Liver (tissue), 8 donors: ENCODE measurements at regions not wholly inside any gene's neighbourhood (a gene's known extent, or its start where the extent isn't known, plus 50 kb on each side); places are given as distances from the start of the nearest gene placed in this dataset.

Source experiments
- DNase-seq: peaks from one replicate; pipeline ENCODE4 v3.0.0-alpha.2; 2017; ENCODE audit warnings: low spot score
- H3K27ac ChIP-seq, 2 donors: one replicate each; pipeline ENCODE4 v1.7.0; 2013; ENCODE audit warnings: inconsistent platforms in 2 of 2, low read length in 2 of 2, control low read depth in 1 of 2, low read depth in 1 of 2, mild to moderate bottlenecking in 1 of 2
- H3K27me3 ChIP-seq, 4 donors: one replicate each; pipeline versions ENCODE4 v1.6.1 to v1.7.0; 2013; ENCODE audit warnings: low read length in 3 of 4, inconsistent platforms in 1 of 4, mild to moderate bottlenecking in 1 of 4, moderate library complexity in 1 of 4; ENCODE audit not compliant: control insufficient read depth in 4 of 4, insufficient read depth in 4 of 4
- H3K36me3 ChIP-seq, 4 donors: one replicate each; pipeline versions ENCODE4 v1.6.1 to v1.7.0; 2013; ENCODE audit warnings: low read length in 3 of 4, mild to moderate bottlenecking in 3 of 4, low read depth in 1 of 4, moderate library complexity in 1 of 4; ENCODE audit not compliant: control insufficient read depth in 4 of 4, insufficient read depth in 3 of 4
- H3K4me1 ChIP-seq, 4 donors: one replicate each; pipeline versions ENCODE4 v1.6.1 to v1.7.0; 2013; ENCODE audit warnings: low read length in 3 of 4, mild to moderate bottlenecking in 3 of 4, moderate library complexity in 1 of 4; ENCODE audit not compliant: control insufficient read depth in 4 of 4, insufficient read depth in 4 of 4
- H3K4me3 ChIP-seq, 3 donors: one replicate each; pipeline versions ENCODE4 v1.6.1 to v1.7.0; 2013; ENCODE audit warnings: low read length in 3 of 3, control low read depth in 1 of 3, low read depth in 1 of 3, mild to moderate bottlenecking in 1 of 3
- H3K9ac ChIP-seq, 2 donors: one replicate each; pipeline ENCODE4 v1.7.0; 2013; ENCODE audit warnings: low read length in 2 of 2, mild to moderate bottlenecking in 2 of 2, moderate library complexity in 2 of 2, control low read depth in 1 of 2, low read depth in 1 of 2
- H3K9me3 ChIP-seq, 4 donors: one replicate each; pipeline versions ENCODE4 v1.6.1 to v1.7.0; 2013; ENCODE audit warnings: low read length in 3 of 4; ENCODE audit not compliant: control insufficient read depth in 4 of 4
- FOXA1 ChIP-seq: IDR thresholded peaks from 2 replicates; pipeline ENCODE4 v1.6.1; 2016; ENCODE audit warnings: antibody characterized with exemption
- FOXA2 ChIP-seq: IDR thresholded peaks from 2 replicates; pipeline ENCODE4 v1.6.1; 2016; ENCODE audit warnings: antibody characterized with exemption
- GABPA ChIP-seq, 2 donors: IDR thresholded peaks in 1 of 2; conservative IDR thresholded peaks in 1 of 2; 2 replicates each; pipeline ENCODE4 v1.6.1; 2016; ENCODE audit warnings: antibody characterized with exemption in 2 of 2, mild to moderate bottlenecking in 1 of 2, moderate library complexity in 1 of 2
- HNF4G ChIP-seq: IDR thresholded peaks from 2 replicates; pipeline ENCODE4 v1.6.1; 2016; ENCODE audit warnings: antibody characterized with exemption
- NR2F2 ChIP-seq: IDR thresholded peaks from 2 replicates; pipeline ENCODE4 v1.6.1; 2016; ENCODE audit warnings: antibody characterized with exemption
- RAD21 ChIP-seq, 2 donors: IDR thresholded peaks; 2 replicates each; pipeline ENCODE4 v1.6.1; 2016; ENCODE audit warnings: antibody characterized with exemption in 2 of 2, mild to moderate bottlenecking in 2 of 2
- RXRA ChIP-seq, 2 donors: IDR thresholded peaks; 2 replicates each; pipeline ENCODE4 v1.6.1; 2017 to 2018; ENCODE audit warnings: antibody characterized with exemption in 2 of 2, mild to moderate bottlenecking in 1 of 2
- TAF1 ChIP-seq: conservative IDR thresholded peaks from 2 replicates; pipeline ENCODE4 v1.6.1; 2016; ENCODE audit warnings: antibody characterized with exemption, mild to moderate bottlenecking
- WGBS: extraction: QIAGEN DNeasy Blood & Tissue Kit; methylation state at CpG from one replicate; pipeline ENCODE4 v1.1.7; 2013; 5-methylcytosine and 5-hydroxymethylcytosine counted together
- TF ChIP-seq, protein P1 (sequence below): IDR thresholded peaks from 2 replicates; pipeline ENCODE4 v1.6.1; 2016; ENCODE audit warnings: antibody characterized with exemption
- TF ChIP-seq, protein P2 (sequence below): IDR thresholded peaks from 2 replicates; pipeline ENCODE4 v1.6.1; 2016; ENCODE audit warnings: antibody characterized with exemption
- TF ChIP-seq, protein P3 (sequence below): fragments of 150-350 bp; IDR thresholded peaks from 2 replicates; pipeline ENCODE4 v1.5.1; 2017; ENCODE audit warnings: improper control_type of control experiment, low read depth, low read length; ENCODE audit not compliant: missing input control
- TF ChIP-seq, protein P4 (sequence below): IDR thresholded peaks from 2 replicates; pipeline ENCODE4 v1.6.1; 2016; ENCODE audit warnings: antibody characterized with exemption, mild to moderate bottlenecking
- donor health status: healthy.
- donor health status: healthy.
- donor health status: healthy.
- donor health status: healthy.
- donor health status: healthy.

DNA sequence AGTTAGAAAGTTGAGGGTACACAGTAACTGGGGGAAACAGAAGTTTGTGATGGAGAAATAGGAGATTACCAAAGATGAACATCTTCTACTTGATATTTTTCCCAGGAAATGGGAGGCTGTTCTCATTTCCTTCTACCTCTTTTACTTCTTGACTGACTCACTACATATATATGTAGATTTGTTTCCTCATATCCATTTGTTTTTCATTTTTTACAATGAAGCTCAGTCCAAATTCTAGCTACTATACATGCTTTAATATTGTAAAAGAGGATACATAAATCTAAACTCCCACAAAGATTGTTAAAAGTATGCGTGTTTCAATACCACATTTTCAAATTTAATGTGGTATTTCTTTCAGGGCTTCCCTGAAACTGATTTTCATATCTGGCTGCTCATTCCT, 366.6 kb upstream of the NCAM2 start:
- no peak overlapping the region for H3K9ac ChIP-seq
- TF ChIP-seq FOXA1, result no peak
- TF ChIP-seq RXRA (IDR thresholded peaks at IDR 0.05), result no peak
- TF ChIP-seq, protein P1, sequence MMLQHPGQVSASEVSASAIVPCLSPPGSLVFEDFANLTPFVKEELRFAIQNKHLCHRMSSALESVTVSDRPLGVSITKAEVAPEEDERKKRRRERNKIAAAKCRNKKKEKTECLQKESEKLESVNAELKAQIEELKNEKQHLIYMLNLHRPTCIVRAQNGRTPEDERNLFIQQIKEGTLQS, result no peak
- TF ChIP-seq, protein P2, sequence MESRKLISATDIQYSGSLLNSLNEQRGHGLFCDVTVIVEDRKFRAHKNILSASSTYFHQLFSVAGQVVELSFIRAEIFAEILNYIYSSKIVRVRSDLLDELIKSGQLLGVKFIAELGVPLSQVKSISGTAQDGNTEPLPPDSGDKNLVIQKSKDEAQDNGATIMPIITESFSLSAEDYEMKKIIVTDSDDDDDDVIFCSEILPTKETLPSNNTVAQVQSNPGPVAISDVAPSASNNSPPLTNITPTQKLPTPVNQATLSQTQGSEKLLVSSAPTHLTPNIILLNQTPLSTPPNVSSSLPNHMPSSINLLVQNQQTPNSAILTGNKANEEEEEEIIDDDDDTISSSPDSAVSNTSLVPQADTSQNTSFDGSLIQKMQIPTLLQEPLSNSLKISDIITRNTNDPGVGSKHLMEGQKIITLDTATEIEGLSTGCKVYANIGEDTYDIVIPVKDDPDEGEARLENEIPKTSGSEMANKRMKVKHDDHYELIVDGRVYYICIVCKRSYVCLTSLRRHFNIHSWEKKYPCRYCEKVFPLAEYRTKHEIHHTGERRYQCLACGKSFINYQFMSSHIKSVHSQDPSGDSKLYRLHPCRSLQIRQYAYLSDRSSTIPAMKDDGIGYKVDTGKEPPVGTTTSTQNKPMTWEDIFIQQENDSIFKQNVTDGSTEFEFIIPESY, result no peak
- TF ChIP-seq, protein P3, sequence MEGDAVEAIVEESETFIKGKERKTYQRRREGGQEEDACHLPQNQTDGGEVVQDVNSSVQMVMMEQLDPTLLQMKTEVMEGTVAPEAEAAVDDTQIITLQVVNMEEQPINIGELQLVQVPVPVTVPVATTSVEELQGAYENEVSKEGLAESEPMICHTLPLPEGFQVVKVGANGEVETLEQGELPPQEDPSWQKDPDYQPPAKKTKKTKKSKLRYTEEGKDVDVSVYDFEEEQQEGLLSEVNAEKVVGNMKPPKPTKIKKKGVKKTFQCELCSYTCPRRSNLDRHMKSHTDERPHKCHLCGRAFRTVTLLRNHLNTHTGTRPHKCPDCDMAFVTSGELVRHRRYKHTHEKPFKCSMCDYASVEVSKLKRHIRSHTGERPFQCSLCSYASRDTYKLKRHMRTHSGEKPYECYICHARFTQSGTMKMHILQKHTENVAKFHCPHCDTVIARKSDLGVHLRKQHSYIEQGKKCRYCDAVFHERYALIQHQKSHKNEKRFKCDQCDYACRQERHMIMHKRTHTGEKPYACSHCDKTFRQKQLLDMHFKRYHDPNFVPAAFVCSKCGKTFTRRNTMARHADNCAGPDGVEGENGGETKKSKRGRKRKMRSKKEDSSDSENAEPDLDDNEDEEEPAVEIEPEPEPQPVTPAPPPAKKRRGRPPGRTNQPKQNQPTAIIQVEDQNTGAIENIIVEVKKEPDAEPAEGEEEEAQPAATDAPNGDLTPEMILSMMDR, result no peak
- no peaks in the 10 kb centered on the region for H3K27me3 ChIP-seq
- H3K4me1 ChIP-seq, result no peaks in the 10 kb centered on the region
- no peak for DNase-seq
- peaks cover 0 to 2% (median 0%) of the 10 kb centered on the region in 4 donors for H3K9me3 ChIP-seq
- no peak overlapping the region for H3K4me3 ChIP-seq
- H3K27ac ChIP-seq, result no peak overlapping the region
- 91% methylated on average over 1 of the region's 1 CpG for WGBS
- H3K36me3 ChIP-seq, result no peaks in the 10 kb centered on the region

DNA sequence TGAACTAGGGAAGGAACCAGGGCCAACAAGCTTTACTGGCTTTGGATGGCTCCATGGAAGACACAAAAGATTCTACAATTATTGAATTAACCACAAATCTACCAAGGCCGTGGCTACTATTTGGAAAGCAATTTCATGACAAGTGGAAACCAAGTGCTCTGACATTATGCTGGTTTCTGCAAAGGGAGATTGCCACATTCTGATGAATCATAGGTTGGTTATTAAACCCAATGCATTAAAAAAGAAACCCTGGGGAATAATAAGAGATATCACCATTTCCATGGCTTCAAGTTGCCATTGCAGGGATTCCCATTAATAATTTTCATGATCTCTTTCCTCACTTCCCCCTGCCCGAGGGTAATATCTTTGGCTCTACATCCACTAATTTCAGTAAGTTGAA, 359.2 kb upstream of the NCAM2 start:
- H3K9me3 ChIP-seq, result no peaks in the 10 kb centered on the region
- H3K27me3 ChIP-seq, result no peaks in the 10 kb centered on the region
- H3K4me1 ChIP-seq, result no peaks in the 10 kb centered on the region
- no peak overlapping the region for H3K4me3 ChIP-seq
- TF ChIP-seq, protein P1, result no peak
- TF ChIP-seq GABPA (IDR thresholded peaks at IDR 0.05 in 1 of 2, conservative IDR thresholded peaks at IDR 0.05 in 1 of 2), result no peak
- TF ChIP-seq, protein P4, sequence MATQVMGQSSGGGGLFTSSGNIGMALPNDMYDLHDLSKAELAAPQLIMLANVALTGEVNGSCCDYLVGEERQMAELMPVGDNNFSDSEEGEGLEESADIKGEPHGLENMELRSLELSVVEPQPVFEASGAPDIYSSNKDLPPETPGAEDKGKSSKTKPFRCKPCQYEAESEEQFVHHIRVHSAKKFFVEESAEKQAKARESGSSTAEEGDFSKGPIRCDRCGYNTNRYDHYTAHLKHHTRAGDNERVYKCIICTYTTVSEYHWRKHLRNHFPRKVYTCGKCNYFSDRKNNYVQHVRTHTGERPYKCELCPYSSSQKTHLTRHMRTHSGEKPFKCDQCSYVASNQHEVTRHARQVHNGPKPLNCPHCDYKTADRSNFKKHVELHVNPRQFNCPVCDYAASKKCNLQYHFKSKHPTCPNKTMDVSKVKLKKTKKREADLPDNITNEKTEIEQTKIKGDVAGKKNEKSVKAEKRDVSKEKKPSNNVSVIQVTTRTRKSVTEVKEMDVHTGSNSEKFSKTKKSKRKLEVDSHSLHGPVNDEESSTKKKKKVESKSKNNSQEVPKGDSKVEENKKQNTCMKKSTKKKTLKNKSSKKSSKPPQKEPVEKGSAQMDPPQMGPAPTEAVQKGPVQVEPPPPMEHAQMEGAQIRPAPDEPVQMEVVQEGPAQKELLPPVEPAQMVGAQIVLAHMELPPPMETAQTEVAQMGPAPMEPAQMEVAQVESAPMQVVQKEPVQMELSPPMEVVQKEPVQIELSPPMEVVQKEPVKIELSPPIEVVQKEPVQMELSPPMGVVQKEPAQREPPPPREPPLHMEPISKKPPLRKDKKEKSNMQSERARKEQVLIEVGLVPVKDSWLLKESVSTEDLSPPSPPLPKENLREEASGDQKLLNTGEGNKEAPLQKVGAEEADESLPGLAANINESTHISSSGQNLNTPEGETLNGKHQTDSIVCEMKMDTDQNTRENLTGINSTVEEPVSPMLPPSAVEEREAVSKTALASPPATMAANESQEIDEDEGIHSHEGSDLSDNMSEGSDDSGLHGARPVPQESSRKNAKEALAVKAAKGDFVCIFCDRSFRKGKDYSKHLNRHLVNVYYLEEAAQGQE, result no peak
- no peak for TF ChIP-seq FOXA2
- no peak for TF ChIP-seq TAF1
- no peak for TF ChIP-seq NR2F2
- no peak for TF ChIP-seq RAD21 (IDR thresholded peaks at IDR 0.05)
- no peak for TF ChIP-seq HNF4G
- no peak for TF ChIP-seq RXRA (IDR thresholded peaks at IDR 0.05)
- 62% methylated on average over 2 of the region's 2 CpGs for WGBS
- H3K9ac ChIP-seq, result no peak overlapping the region
- no peak for DNase-seq
- no peaks in the 10 kb centered on the region for H3K36me3 ChIP-seq
- H3K27ac ChIP-seq, result no peak overlapping the region
